ENCODE measurements at regions not wholly inside any gene's neighbourhood (a gene's known extent, or its start where the extent isn't known, plus 50 kb on each side); places are given as distances from the start of the nearest gene placed in this dataset.
A peak's percentile ranks its signal among the peaks of the same experiment; 100 is the strongest.
"Not testable (repeated sequence)": the region's sequence is repeated elsewhere in the genome, so short reads cannot be mapped to it uniquely, and the experiment has no call there.

- no peak for DNase-seq
These were observed 116.1 kb downstream of the OR13A1 start for GRCh38 chr10:45199205-45199740.

- no peak for DNase-seq
These were observed 114.1 kb downstream of the OR13A1 start for GRCh38 chr10:45201271-45201670.

GRCh38 chr10:45202242-45202641 lies 113.2 kb downstream of the OR13A1 start:
- DNase-seq: no peak

GRCh38 chr10:45204954-45205775 lies 110.2 kb downstream of the OR13A1 start:
- DNase-seq: no peak

GRCh38 chr10:45209888-45210287 lies 105.5 kb downstream of the OR13A1 start:
- no peak for DNase-seq

GRCh38 chr10:45211576-45211975 lies 103.8 kb downstream of the OR13A1 start:
- DNase-seq: no peak

GRCh38 chr10:45219416-45219815 lies 96.0 kb downstream of the OR13A1 start:
- DNase-seq: no peak

- DNase-seq: no peak
These were observed 94.5 kb downstream of the OR13A1 start for GRCh38 chr10:45220931-45221330.

GRCh38 chr10:45224219-45224841 lies 91.1 kb downstream of the OR13A1 start:
- no peak for DNase-seq

- DNase-seq: no peak
These were observed 88.4 kb downstream of the OR13A1 start for GRCh38 chr10:45227042-45227441.

GRCh38 chr10:45227456-45227855 lies 88.0 kb downstream of the OR13A1 start:
- no peak for DNase-seq

- DNase-seq: no peak
These were observed 85.6 kb downstream of the OR13A1 start for GRCh38 chr10:45229823-45230222.

GRCh38 chr10:45235260-45235769 lies 80.1 kb downstream of the OR13A1 start:
- DNase-seq: peak; percentile 57

- no peak for DNase-seq
These were observed 79.6 kb downstream of the OR13A1 start for GRCh38 chr10:45235798-45236220.

GRCh38 chr10:45238896-45239295 lies 76.5 kb downstream of the OR13A1 start:
- DNase-seq: no peak

GRCh38 chr10:45239642-45240041 lies 75.8 kb downstream of the OR13A1 start:
- DNase-seq: no peak

- no peak for DNase-seq
These were observed 73.4 kb downstream of the OR13A1 start for GRCh38 chr10:45241865-45242520.

GRCh38 chr10:45243261-45243660 lies 72.1 kb downstream of the OR13A1 start:
- DNase-seq: no peak

GRCh38 chr10:45246522-45246921 lies 68.9 kb downstream of the OR13A1 start:
- no peak for DNase-seq

GRCh38 chr10:45249978-45250693 lies 65.3 kb downstream of the OR13A1 start:
- DNase-seq: no peak

GRCh38 chr10:45250694-45251075 lies 64.7 kb downstream of the OR13A1 start:
- not testable (repeated sequence) for DNase-seq
